ENCODE measurements at regions not wholly inside any gene's neighbourhood (a gene's known extent, or its start where the extent isn't known, plus 50 kb on each side); places are given as distances from the start of the nearest gene placed in this dataset.

DNA sequence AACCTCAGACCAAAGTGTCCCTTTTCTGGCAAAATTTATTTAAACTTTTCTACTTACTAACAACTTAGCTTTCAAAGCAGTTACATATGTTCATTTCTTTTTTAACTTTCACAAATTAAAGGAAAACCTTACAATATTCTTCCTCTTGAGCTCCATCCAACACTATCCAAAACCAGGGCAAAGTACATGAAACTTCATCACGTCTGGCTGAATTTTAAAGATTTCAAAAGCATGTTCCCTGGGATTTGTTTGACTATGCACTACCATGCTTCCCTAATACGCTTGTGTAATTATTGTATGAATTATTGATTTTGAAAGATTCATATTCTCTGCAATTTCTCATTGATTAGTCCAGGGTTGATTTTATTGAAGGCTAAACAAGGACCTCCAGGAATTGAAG lies 343.1 kb upstream of the TMPO start:
- in situ Hi-C loops (cut with MboI) (no loop called here), intact Hi-C loops (cut with micrococcal nuclease) (no loop called here)
- H3K4me3 ChIP-seq, result no peak overlapping the region
- no peak overlapping the region for H3K9ac ChIP-seq (ENCODE audit: insufficient read depth in 1 of 2, low read depth in 2 of 2, low read length in 2 of 2)
- CTCF ChIA-PET (ENCODE audit: low intra/inter-chr PET ratio), result no interaction called here
- H2AFZ ChIP-seq (ENCODE audit: low read depth, low read length), result no peak overlapping the region
- TF ChIP-seq ZKSCAN1 (IDR thresholded peaks at IDR 0.05; ENCODE audit: low read depth, low read length), result no peak
- no peak for TF ChIP-seq ZNF140 (CRISPR knock-in tag; IDR thresholded peaks at IDR 0.05)
- no peak for TF ChIP-seq CTBP1 (IDR thresholded peaks at IDR 0.05; ENCODE audit: borderline replicate concordance)
- no peak for TF ChIP-seq TCF7 (IDR thresholded peaks at IDR 0.05; ENCODE audit: borderline replicate concordance)
- TF ChIP-seq, protein P1, sequence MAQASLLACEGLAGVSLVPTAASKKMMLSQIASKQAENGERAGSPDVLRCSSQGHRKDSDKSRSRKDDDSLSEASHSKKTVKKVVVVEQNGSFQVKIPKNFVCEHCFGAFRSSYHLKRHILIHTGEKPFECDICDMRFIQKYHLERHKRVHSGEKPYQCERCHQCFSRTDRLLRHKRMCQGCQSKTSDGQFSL (CRISPR knock-in tag; IDR thresholded peaks at IDR 0.05), result no peak
- TF ChIP-seq, protein P1 (tag; IDR thresholded peaks at IDR 0.05), result no peak
- TF ChIP-seq HNRNPK (IDR thresholded peaks at IDR 0.05; ENCODE audit: low read depth, low read length, poor library complexity, severe bottlenecking), result no peak
- no peak for TF ChIP-seq RFX5 (IDR thresholded peaks at IDR 0.05; ENCODE audit: low read depth, low read length)
- TF ChIP-seq, protein P2, sequence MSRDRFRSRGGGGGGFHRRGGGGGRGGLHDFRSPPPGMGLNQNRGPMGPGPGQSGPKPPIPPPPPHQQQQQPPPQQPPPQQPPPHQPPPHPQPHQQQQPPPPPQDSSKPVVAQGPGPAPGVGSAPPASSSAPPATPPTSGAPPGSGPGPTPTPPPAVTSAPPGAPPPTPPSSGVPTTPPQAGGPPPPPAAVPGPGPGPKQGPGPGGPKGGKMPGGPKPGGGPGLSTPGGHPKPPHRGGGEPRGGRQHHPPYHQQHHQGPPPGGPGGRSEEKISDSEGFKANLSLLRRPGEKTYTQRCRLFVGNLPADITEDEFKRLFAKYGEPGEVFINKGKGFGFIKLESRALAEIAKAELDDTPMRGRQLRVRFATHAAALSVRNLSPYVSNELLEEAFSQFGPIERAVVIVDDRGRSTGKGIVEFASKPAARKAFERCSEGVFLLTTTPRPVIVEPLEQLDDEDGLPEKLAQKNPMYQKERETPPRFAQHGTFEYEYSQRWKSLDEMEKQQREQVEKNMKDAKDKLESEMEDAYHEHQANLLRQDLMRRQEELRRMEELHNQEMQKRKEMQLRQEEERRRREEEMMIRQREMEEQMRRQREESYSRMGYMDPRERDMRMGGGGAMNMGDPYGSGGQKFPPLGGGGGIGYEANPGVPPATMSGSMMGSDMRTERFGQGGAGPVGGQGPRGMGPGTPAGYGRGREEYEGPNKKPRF (IDR thresholded peaks at IDR 0.05; ENCODE audit: low read depth, low read length), result no peak
- TF ChIP-seq, protein P3, sequence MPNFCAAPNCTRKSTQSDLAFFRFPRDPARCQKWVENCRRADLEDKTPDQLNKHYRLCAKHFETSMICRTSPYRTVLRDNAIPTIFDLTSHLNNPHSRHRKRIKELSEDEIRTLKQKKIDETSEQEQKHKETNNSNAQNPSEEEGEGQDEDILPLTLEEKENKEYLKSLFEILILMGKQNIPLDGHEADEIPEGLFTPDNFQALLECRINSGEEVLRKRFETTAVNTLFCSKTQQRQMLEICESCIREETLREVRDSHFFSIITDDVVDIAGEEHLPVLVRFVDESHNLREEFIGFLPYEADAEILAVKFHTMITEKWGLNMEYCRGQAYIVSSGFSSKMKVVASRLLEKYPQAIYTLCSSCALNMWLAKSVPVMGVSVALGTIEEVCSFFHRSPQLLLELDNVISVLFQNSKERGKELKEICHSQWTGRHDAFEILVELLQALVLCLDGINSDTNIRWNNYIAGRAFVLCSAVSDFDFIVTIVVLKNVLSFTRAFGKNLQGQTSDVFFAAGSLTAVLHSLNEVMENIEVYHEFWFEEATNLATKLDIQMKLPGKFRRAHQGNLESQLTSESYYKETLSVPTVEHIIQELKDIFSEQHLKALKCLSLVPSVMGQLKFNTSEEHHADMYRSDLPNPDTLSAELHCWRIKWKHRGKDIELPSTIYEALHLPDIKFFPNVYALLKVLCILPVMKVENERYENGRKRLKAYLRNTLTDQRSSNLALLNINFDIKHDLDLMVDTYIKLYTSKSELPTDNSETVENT (CRISPR knock-in tag; IDR thresholded peaks at IDR 0.05), result no peak
- no peak for TF ChIP-seq SMARCB1 (IDR thresholded peaks at IDR 0.05; ENCODE audit: insufficient read length, low read depth)
- no peak for TF ChIP-seq ETV6 (IDR thresholded peaks at IDR 0.05; ENCODE audit: borderline replicate concordance in 1 of 2, low read depth in 2 of 2, low read length in 1 of 2)
- TF ChIP-seq ETV6 (CRISPR knock-in tag; IDR thresholded peaks at IDR 0.05; ENCODE audit: borderline replicate concordance), result no peak
- H4K20me1 ChIP-seq (replicated peaks; ENCODE audit: control insufficient read depth, insufficient read depth, low read length), result no peaks in the 10 kb centered on the region
- no TSS peak for BruUV-seq (replicated peaks)
- 0% methylated on average over 2 of the region's 2 CpGs for WGBS (ENCODE audit: insufficient coverage, low coverage, missing lambda C conversion rate)
- no peaks in the 10 kb centered on the region for H3K4me1 ChIP-seq (replicated peaks in 1 of 2; ENCODE audit: control insufficient read depth in 2 of 2, insufficient read depth in 2 of 2, low read length in 2 of 2)
- no peaks in the 10 kb centered on the region for H3K79me2 ChIP-seq (ENCODE audit: control insufficient read depth, insufficient read depth, low read length)
- POLR2A ChIA-PET, result no interaction called here
- H3K9me1 ChIP-seq (ENCODE audit: control insufficient read depth, insufficient read depth, low read length), result no peaks in the 10 kb centered on the region
- no peaks in the 10 kb centered on the region for H3K27me3 ChIP-seq (ENCODE audit: control insufficient read depth in 2 of 2, insufficient read depth in 2 of 2, low read length in 2 of 2)
- ATAC-seq, result no peak
- no peak for DNase-seq (ENCODE audit: extremely low read depth in 1 of 4, low spot score in 3 of 4)
- FAIRE-seq, result no peak
- no peaks in the 10 kb centered on the region for H3K9me3 ChIP-seq (replicated peaks; ENCODE audit: control insufficient read depth, insufficient read depth, low read depth, low read length)
- no peak overlapping the region for H3K27ac ChIP-seq (ENCODE audit: extremely low read depth, low read depth, low read length)
- no peaks in the 10 kb centered on the region for H3K36me3 ChIP-seq (ENCODE audit: control insufficient read depth, insufficient read depth, low read length)
- H3K4me2 ChIP-seq (ENCODE audit: insufficient read depth, low read length), result no peak overlapping the region

Measured in K562 (cell line).